A549 (cell line): ENCODE measurements at regions not wholly inside any gene's neighbourhood (a gene's known extent, or its start where the extent isn't known, plus 50 kb on each side); places are given as distances from the start of the nearest gene placed in this dataset.

ENCODE experiments used
- ATAC-seq, 2 experiments: fragments of 200-7000 bp in 1 of 2; fragments of >200 bp in 1 of 2; cut with Nextera tagmentation in 1 of 2; cut with Tn5 transposase in 1 of 2; 3 replicates each; pipeline versions ENCODE4 v1.8.0 to v1.9.1; 2018 to 2020; ENCODE audit warnings: mild to moderate bottlenecking in 1 of 2, moderate library complexity in 1 of 2
- CTCF ChIA-PET: fragments of 300-600 bp; sonication (Branson Sonifier 250); formaldehyde crosslinking; extraction: SDS; loops from one replicate; lab custom pipeline; 2021; ENCODE audit warnings: antibody characterized with exemption, inconsistent platforms; lab: Yijun Ruan, JAX
- POLR2A ChIA-PET: fragments of 350-600 bp; formaldehyde crosslinking; extraction: SDS; loops from one replicate; lab custom pipeline; 2021; ENCODE audit warnings: antibody characterized with exemption, inconsistent platforms; lab: Yijun Ruan, JAX
- DNase-seq, 2 experiments: peaks; one replicate each; pipeline versions ENCODE4 v3.0.0 to v3.0.0-alpha.2; 2011 to 2016; ENCODE audit warnings: low read depth in 1 of 2, low spot score in 1 of 2
- FAIRE-seq: peaks from 2 replicates; lab custom pipeline; 2011; peaks lifted over from hg19 to GRCh38; lab: Jason Lieb, UNC
- H3K27ac ChIP-seq, 2 experiments: fragments of >200 bp; sonication (Bioruptor Twin); formaldehyde crosslinking; 3 replicates each; pipeline ENCODE4 v1.5.1; 2016 to 2017
- H3K4me1 ChIP-seq: fragments of >200 bp; sonication (Bioruptor Twin); formaldehyde crosslinking; 3 replicates; pipeline ENCODE4 v1.6.1; 2016
- H3K4me2 ChIP-seq: fragments of >200 bp; sonication (Bioruptor Twin); formaldehyde crosslinking; 3 replicates; pipeline ENCODE4 v1.6.1; 2016
- H3K4me3 ChIP-seq: fragments of >200 bp; sonication (Bioruptor Twin); formaldehyde crosslinking; 3 replicates; pipeline ENCODE4 v1.5.1; 2016
- H3K9me3 ChIP-seq: fragments of >200 bp; sonication (Bioruptor Twin); formaldehyde crosslinking; 3 replicates; pipeline ENCODE4 v1.6.1; 2016
- CBX8 ChIP-seq: fragments of 200-600 bp; sonication (generic); IDR thresholded peaks from 2 replicates; pipeline ENCODE4 v1.6.1; 2016
- CEBPB ChIP-seq, 2 experiments: fragments of >200 bp in 1 of 2; sonication (Bioruptor Twin) in 1 of 2; formaldehyde crosslinking in 1 of 2; IDR thresholded peaks; 2 replicates each; pipeline ENCODE4 v1.6.1; 2012 to 2016
- E2F6 ChIP-seq: IDR thresholded peaks from 2 replicates; pipeline ENCODE4 v1.6.1; 2012; ENCODE audit warnings: low read depth, borderline replicate concordance
- EP300 ChIP-seq, 2 experiments: fragments of >200 bp; sonication (Bioruptor Twin); formaldehyde crosslinking; IDR thresholded peaks; 2 replicates in 1 of 2; 3 replicates in 1 of 2; pipeline ENCODE4 v1.6.1; 2016 to 2017
- ESRRA ChIP-seq: fragments of 150-350 bp; IDR thresholded peaks from 2 replicates; pipeline ENCODE4 v1.6.1; 2014; ENCODE audit warnings: mild to moderate bottlenecking, low read length, borderline replicate concordance
- FOSB ChIP-seq: fragments of 250-450 bp; sonication (Bioruptor Pico); IDR thresholded peaks from 2 replicates; pipeline ENCODE4 v1.5.0; 2020; ENCODE audit warnings: mild to moderate bottlenecking, moderate library complexity
- GATA3 ChIP-seq: IDR thresholded peaks from 2 replicates; pipeline ENCODE4 v1.6.1; 2012; ENCODE audit warnings: borderline replicate concordance
- HDAC2 ChIP-seq: fragments of 200-600 bp; sonication (generic); IDR thresholded peaks from 2 replicates; pipeline ENCODE4 v1.6.1; 2016
- HEYL ChIP-seq: fragments of 250-450 bp; sonication (Bioruptor Pico); IDR thresholded peaks from 2 replicates; pipeline ENCODE4 v1.8.0; 2021; ENCODE audit warnings: mild to moderate bottlenecking, moderate library complexity
- HOXA7 ChIP-seq: fragments of 250-450 bp; sonication (Bioruptor Pico); IDR thresholded peaks from 2 replicates; pipeline ENCODE4 v1.5.0; 2020; ENCODE audit warnings: mild to moderate bottlenecking, moderate library complexity
- JUN ChIP-seq, 2 experiments: fragments of >200 bp; sonication (Bioruptor Twin); formaldehyde crosslinking; IDR thresholded peaks; 2 replicates in 1 of 2; 3 replicates in 1 of 2; pipeline ENCODE4 v1.6.1; 2016 to 2017
- NPAS2 ChIP-seq: fragments of 250-450 bp; sonication (Bioruptor Pico); IDR thresholded peaks from 2 replicates; pipeline ENCODE4 v1.8.0; 2022; ENCODE audit warnings: mild to moderate bottlenecking, moderate library complexity, borderline replicate concordance
- PHF8 ChIP-seq: fragments of 200-600 bp; sonication (generic); IDR thresholded peaks from 2 replicates; pipeline ENCODE4 v1.6.1; 2016; ENCODE audit warnings: low read depth, mild to moderate bottlenecking, antibody characterized with exemption, moderate library complexity, borderline replicate concordance
- POLR2A ChIP-seq: IDR thresholded peaks from 2 replicates; pipeline ENCODE4 v1.6.1; 2012; ENCODE audit warnings: mild to moderate bottlenecking, low read length
- RAD21 ChIP-seq, 2 experiments: fragments of >200 bp in 1 of 2; sonication (Bioruptor Twin) in 1 of 2; formaldehyde crosslinking in 1 of 2; IDR thresholded peaks in 1 of 2; conservative IDR thresholded peaks in 1 of 2; 2 replicates in 1 of 2; 3 replicates in 1 of 2; pipeline ENCODE4 v1.6.1; 2012 to 2018; ENCODE audit warnings: inconsistent platforms in 1 of 2
- RCOR1 ChIP-seq: fragments of 150-350 bp; IDR thresholded peaks from 2 replicates; pipeline ENCODE4 v1.6.1; 2014; ENCODE audit warnings: antibody characterized with exemption, low read length, low read depth
- RNF2 ChIP-seq: fragments of 200-600 bp; sonication (generic); IDR thresholded peaks from 2 replicates; pipeline ENCODE4 v1.6.1; 2016; ENCODE audit warnings: low read depth, mild to moderate bottlenecking, antibody characterized with exemption, moderate library complexity, borderline replicate concordance
- SMC3 ChIP-seq: fragments of >200 bp; sonication (Bioruptor Twin); formaldehyde crosslinking; IDR thresholded peaks from 3 replicates; pipeline ENCODE4 v1.6.1; 2018; ENCODE audit warnings: inconsistent platforms
- ZC3H11A ChIP-seq: fragments of 450-650 bp; IDR thresholded peaks from 2 replicates; pipeline ENCODE4 v1.6.1; 2014; ENCODE audit warnings: antibody characterized with exemption, mild to moderate bottlenecking
- WGBS: methylation state at CpG from one replicate; pipeline ENCODE4 v1.1.6; 2017; ENCODE audit errors: missing lambda C conversion rate; 5-methylcytosine and 5-hydroxymethylcytosine counted together
- TF ChIP-seq, protein P1 (sequence below): fragments of 150-350 bp; IDR thresholded peaks from 2 replicates; pipeline ENCODE4 v1.6.1; 2014; ENCODE audit warnings: low read depth, mild to moderate bottlenecking, low read length
- TF ChIP-seq, protein P2 (sequence below): IDR thresholded peaks from 2 replicates; pipeline ENCODE4 v1.6.1; 2012
- TF ChIP-seq, protein P3 (sequence below): fragments of >200 bp; sonication (Bioruptor Twin); formaldehyde crosslinking; IDR thresholded peaks from 3 replicates; pipeline ENCODE4 v1.5.1; 2016
- TF ChIP-seq, protein P4 (sequence below): fragments of 200-600 bp; sonication (generic); IDR thresholded peaks from 2 replicates; pipeline ENCODE4 v1.6.1; 2016; ENCODE audit warnings: antibody characterized with exemption, mild to moderate bottlenecking, moderate library complexity
- TF ChIP-seq, protein P5 (sequence below): fragments of >200 bp; sonication (Bioruptor Twin); formaldehyde crosslinking; IDR thresholded peaks from 3 replicates; pipeline ENCODE4 v1.6.1; 2016

GRCh38 chr16:85552980-85553435 lies 60.1 kb upstream of the GSE1 start:
- 7% methylated on average over 9 of the region's 43 CpGs for WGBS
- Histone ChIP-seq H3K27ac (peak overlapping the region; percentile 91 to 99), H3K9me3 (no peaks in the 10 kb centered on the region), H3K4me2 (peak overlapping the region; percentile 97), H3K4me3 (peak overlapping the region; percentile 71), H3K4me1 (peaks cover 16% of the 10 kb centered on the region)
- ChIA-PET CTCF (interaction anchor here (0.6 to 7.6 kb wide), 36 partner anchors 8 to 184 kb away, joined by 3 to 47 read pairs (median 4); no protein-coding TSS in a partner anchor), POLR2A (interaction anchor here (1.0 to 3.7 kb wide), 7 partner anchors 14 to 81 kb away, joined by 3 to 28 read pairs (median 6); partner anchors contain the start of gene GSE1)
- DNase-seq (no peak), ATAC-seq (no peak), FAIRE-seq (no peak)
- TF ChIP-seq, protein P1, sequence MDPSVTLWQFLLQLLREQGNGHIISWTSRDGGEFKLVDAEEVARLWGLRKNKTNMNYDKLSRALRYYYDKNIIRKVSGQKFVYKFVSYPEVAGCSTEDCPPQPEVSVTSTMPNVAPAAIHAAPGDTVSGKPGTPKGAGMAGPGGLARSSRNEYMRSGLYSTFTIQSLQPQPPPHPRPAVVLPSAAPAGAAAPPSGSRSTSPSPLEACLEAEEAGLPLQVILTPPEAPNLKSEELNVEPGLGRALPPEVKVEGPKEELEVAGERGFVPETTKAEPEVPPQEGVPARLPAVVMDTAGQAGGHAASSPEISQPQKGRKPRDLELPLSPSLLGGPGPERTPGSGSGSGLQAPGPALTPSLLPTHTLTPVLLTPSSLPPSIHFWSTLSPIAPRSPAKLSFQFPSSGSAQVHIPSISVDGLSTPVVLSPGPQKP, result no peak
- TF ChIP-seq JUN (IDR thresholded peaks at IDR 0.05), result peak in 1 of 2 experiments; percentile 40; a peak in 2 of 5 replicates

GRCh38 chr16:85553436-85554113 lies 59.5 kb upstream of the GSE1 start:
- Histone ChIP-seq H3K4me2 (peak overlapping the region; percentile 97), H3K4me3 (peak overlapping the region; percentile 71), H3K27ac (peak overlapping the region; percentile 91 to 99), H3K9me3 (no peaks in the 10 kb centered on the region), H3K4me1 (peaks cover 21% of the 10 kb centered on the region)
- ATAC-seq, result peak; percentile 58 to 73
- FAIRE-seq, result no peak
- ChIA-PET POLR2A (interaction anchor here (0.9 to 3.7 kb wide), 8 partner anchors 10 to 82 kb away, joined by 3 to 28 read pairs (median 6); partner anchors contain the start of gene GSE1), CTCF (interaction anchor here (0.6 to 7.6 kb wide), 34 partner anchors 8 to 184 kb away, joined by 3 to 47 read pairs (median 4); no protein-coding TSS in a partner anchor)
- WGBS, result 0% methylated on average over 23 of the region's 57 CpGs
- peak; percentile 62 to 77 for DNase-seq
- TF ChIP-seq SMC3 (peak; percentile 50; the same call in 2 of the 3 replicates), HDAC2 (peak; percentile 48; the same call in 1 of the 2 replicates), CBX8 (no peak), HEYL (no peak), HOXA7 (CRISPR knock-in tag) (no peak), ZC3H11A (no peak), RCOR1 (no peak), NPAS2 (no peak), GATA3 (0 out of 2 replicates have a peak, but pooled peaks have one; percentile 18), RAD21 (conservative IDR thresholded peaks at IDR 0.05 in 1 of 2, IDR thresholded peaks at IDR 0.05 in 1 of 2) (peak; percentile 8 to 47; a peak in 3 of 5 replicates), CEBPB (IDR thresholded peaks at IDR 0.05) (no peak), JUN (IDR thresholded peaks at IDR 0.05) (peak in 1 of 2 experiments; percentile 83; a peak in 4 of 5 replicates), POLR2A (peak; percentile 51), RNF2 (no peak), EP300 (IDR thresholded peaks at IDR 0.05) (no peak), E2F6 (peak; percentile 41; the same call in 1 of the 2 replicates), FOSB (CRISPR knock-in tag) (no peak), ESRRA (no peak), PHF8 (peak; percentile 24; the same call in 1 of the 2 replicates)
- TF ChIP-seq, protein P2, sequence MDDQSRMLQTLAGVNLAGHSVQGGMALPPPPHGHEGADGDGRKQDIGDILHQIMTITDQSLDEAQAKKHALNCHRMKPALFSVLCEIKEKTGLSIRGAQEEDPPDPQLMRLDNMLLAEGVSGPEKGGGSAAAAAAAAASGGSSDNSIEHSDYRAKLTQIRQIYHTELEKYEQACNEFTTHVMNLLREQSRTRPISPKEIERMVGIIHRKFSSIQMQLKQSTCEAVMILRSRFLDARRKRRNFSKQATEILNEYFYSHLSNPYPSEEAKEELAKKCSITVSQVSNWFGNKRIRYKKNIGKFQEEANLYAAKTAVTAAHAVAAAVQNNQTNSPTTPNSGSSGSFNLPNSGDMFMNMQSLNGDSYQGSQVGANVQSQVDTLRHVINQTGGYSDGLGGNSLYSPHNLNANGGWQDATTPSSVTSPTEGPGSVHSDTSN, result no peak
- TF ChIP-seq, protein P3, sequence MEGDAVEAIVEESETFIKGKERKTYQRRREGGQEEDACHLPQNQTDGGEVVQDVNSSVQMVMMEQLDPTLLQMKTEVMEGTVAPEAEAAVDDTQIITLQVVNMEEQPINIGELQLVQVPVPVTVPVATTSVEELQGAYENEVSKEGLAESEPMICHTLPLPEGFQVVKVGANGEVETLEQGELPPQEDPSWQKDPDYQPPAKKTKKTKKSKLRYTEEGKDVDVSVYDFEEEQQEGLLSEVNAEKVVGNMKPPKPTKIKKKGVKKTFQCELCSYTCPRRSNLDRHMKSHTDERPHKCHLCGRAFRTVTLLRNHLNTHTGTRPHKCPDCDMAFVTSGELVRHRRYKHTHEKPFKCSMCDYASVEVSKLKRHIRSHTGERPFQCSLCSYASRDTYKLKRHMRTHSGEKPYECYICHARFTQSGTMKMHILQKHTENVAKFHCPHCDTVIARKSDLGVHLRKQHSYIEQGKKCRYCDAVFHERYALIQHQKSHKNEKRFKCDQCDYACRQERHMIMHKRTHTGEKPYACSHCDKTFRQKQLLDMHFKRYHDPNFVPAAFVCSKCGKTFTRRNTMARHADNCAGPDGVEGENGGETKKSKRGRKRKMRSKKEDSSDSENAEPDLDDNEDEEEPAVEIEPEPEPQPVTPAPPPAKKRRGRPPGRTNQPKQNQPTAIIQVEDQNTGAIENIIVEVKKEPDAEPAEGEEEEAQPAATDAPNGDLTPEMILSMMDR, result peak; percentile 59
- TF ChIP-seq, protein P4, sequence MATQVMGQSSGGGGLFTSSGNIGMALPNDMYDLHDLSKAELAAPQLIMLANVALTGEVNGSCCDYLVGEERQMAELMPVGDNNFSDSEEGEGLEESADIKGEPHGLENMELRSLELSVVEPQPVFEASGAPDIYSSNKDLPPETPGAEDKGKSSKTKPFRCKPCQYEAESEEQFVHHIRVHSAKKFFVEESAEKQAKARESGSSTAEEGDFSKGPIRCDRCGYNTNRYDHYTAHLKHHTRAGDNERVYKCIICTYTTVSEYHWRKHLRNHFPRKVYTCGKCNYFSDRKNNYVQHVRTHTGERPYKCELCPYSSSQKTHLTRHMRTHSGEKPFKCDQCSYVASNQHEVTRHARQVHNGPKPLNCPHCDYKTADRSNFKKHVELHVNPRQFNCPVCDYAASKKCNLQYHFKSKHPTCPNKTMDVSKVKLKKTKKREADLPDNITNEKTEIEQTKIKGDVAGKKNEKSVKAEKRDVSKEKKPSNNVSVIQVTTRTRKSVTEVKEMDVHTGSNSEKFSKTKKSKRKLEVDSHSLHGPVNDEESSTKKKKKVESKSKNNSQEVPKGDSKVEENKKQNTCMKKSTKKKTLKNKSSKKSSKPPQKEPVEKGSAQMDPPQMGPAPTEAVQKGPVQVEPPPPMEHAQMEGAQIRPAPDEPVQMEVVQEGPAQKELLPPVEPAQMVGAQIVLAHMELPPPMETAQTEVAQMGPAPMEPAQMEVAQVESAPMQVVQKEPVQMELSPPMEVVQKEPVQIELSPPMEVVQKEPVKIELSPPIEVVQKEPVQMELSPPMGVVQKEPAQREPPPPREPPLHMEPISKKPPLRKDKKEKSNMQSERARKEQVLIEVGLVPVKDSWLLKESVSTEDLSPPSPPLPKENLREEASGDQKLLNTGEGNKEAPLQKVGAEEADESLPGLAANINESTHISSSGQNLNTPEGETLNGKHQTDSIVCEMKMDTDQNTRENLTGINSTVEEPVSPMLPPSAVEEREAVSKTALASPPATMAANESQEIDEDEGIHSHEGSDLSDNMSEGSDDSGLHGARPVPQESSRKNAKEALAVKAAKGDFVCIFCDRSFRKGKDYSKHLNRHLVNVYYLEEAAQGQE, result no peak
- TF ChIP-seq, protein P5, sequence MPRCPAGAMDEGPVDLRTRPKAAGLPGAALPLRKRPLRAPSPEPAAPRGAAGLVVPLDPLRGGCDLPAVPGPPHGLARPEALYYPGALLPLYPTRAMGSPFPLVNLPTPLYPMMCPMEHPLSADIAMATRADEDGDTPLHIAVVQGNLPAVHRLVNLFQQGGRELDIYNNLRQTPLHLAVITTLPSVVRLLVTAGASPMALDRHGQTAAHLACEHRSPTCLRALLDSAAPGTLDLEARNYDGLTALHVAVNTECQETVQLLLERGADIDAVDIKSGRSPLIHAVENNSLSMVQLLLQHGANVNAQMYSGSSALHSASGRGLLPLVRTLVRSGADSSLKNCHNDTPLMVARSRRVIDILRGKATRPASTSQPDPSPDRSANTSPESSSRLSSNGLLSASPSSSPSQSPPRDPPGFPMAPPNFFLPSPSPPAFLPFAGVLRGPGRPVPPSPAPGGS, result peak; percentile 49; the same call in 1 of the 3 replicates
- TF ChIP-seq, all 56 proteins: peak for 10
